B cell (primary cell): ENCODE measurements at regions not wholly inside any gene's neighbourhood (a gene's known extent, or its start where the extent isn't known, plus 50 kb on each side); places are given as distances from the start of the nearest gene placed in this dataset.

Source experiments
- ATAC-seq: fragments of 200-7000 bp; cut with Tn5 transposase; one replicate; pipeline ENCODE4 v1.10.0; 2021; ENCODE audit warnings: low read depth, mild to moderate bottlenecking, moderate number of reproducible peaks, moderate library complexity
- CTCF ChIA-PET: fragments of 350-600 bp; sonication (Branson Sonifier 250); formaldehyde crosslinking; loops from one replicate; lab custom pipeline; 2021; ENCODE audit warnings: antibody characterized with exemption, inconsistent platforms; lab: Charles Lee
- POLR2A ChIA-PET: fragments of 350-600 bp; sonication (Branson Sonifier 250); formaldehyde crosslinking; loops from one replicate; lab custom pipeline; 2021; ENCODE audit warnings: antibody characterized with exemption; lab: Charles Lee
- DNase-seq: peaks from one replicate; pipeline ENCODE4 v3.0.0; 2013
- H2AFZ ChIP-seq: 2 replicates; pipeline ENCODE4 v1.6.1; 2012; ENCODE audit warnings: mild to moderate bottlenecking, low read depth, low read length; ENCODE audit not compliant: insufficient read depth, poor library complexity, severe bottlenecking
- H3K27ac ChIP-seq, 2 donors: 1 replicate in 1 of 2; 2 replicates in 1 of 2; pipeline ENCODE4 v1.5.1; 2012 to 2013; ENCODE audit warnings: low read length in 2 of 2, mild to moderate bottlenecking in 2 of 2, moderate library complexity in 1 of 2
- H3K27me3 ChIP-seq, 4 experiments: fragments of 200-600 bp in 1 of 4; sonication (generic) in 1 of 4; replicated peaks in 1 of 4; 1 replicate in 2 of 4; 2 replicates in 2 of 4; pipeline versions ENCODE4 v1.6.1 to v1.7.0; 2013 to 2016; ENCODE audit warnings: low read length in 3 of 4, mild to moderate bottlenecking in 2 of 4, mixed read lengths in 1 of 4, moderate library complexity in 1 of 4; ENCODE audit not compliant: insufficient read depth in 4 of 4, control insufficient read depth in 3 of 4; ENCODE audit errors: control extremely low read depth in 1 of 4
- H3K36me3 ChIP-seq, 2 experiments: replicated peaks in 1 of 2; 1 replicate in 1 of 2; 2 replicates in 1 of 2; pipeline versions ENCODE4 v1.6.1 to v1.7.1; 2013; ENCODE audit warnings: low read length in 1 of 2; ENCODE audit not compliant: insufficient read depth in 2 of 2, control insufficient read depth in 1 of 2; ENCODE audit errors: control extremely low read depth in 1 of 2, extremely low read depth in 1 of 2
- H3K4me1 ChIP-seq, 2 donors: fragments of 200-600 bp in 1 of 2; sonication (generic) in 1 of 2; 1 replicate in 1 of 2; 2 replicates in 1 of 2; pipeline versions ENCODE4 v1.5.1 to v1.6.1; 2013 to 2017; ENCODE audit warnings: low read length in 2 of 2; ENCODE audit not compliant: control insufficient read depth in 2 of 2, insufficient read depth in 2 of 2
- H3K4me2 ChIP-seq: replicated peaks from 2 replicates; pipeline ENCODE3; 2012; ENCODE audit warnings: mild to moderate bottlenecking, low read depth, low read length; ENCODE audit not compliant: poor library complexity, severe bottlenecking
- H3K4me3 ChIP-seq, 5 experiments: fragments of 200-600 bp in 1 of 5; sonication (generic) in 1 of 5; 1 replicate in 3 of 5; 2 replicates in 2 of 5; pipeline versions ENCODE4 v1.5.1 to v1.7.0; 2011 to 2016; ENCODE audit warnings: low read length in 4 of 5, mild to moderate bottlenecking in 4 of 5, low read depth in 2 of 5, control low read depth in 1 of 5, moderate library complexity in 1 of 5; ENCODE audit not compliant: insufficient read depth in 1 of 5; ENCODE audit errors: control extremely low read depth in 1 of 5, extremely low read depth in 1 of 5
- H3K79me2 ChIP-seq: fragments of 200-600 bp; sonication (generic); one replicate; pipeline ENCODE4 v1.6.0; 2016; ENCODE audit warnings: low read length; ENCODE audit not compliant: control insufficient read depth, insufficient read depth
- H3K9ac ChIP-seq: fragments of 200-600 bp; sonication (generic); 2 replicates; pipeline ENCODE4 v1.6.1; 2017; ENCODE audit warnings: mild to moderate bottlenecking, low read length, moderate library complexity
- H3K9me3 ChIP-seq, 3 donors: one replicate each; pipeline versions ENCODE4 v1.6.1 to v1.7.1; 2013; ENCODE audit warnings: low read length in 2 of 3; ENCODE audit not compliant: control insufficient read depth in 2 of 3, insufficient read depth in 1 of 3; ENCODE audit errors: control extremely low read depth in 1 of 3
- H4K20me1 ChIP-seq: 2 replicates; pipeline ENCODE4 v1.6.0; 2012; ENCODE audit warnings: mild to moderate bottlenecking, low read length; ENCODE audit not compliant: insufficient read depth, control insufficient read depth, poor library complexity, severe bottlenecking
- H3K27ac Mint-ChIP-seq: one replicate; pipeline ENCODE4 v1.8.0; 2021; ENCODE audit warnings: mixed read lengths
- H3K27me3 Mint-ChIP-seq: one replicate; pipeline ENCODE4 v1.8.0; 2021; ENCODE audit warnings: mixed read lengths
- H3K4me1 Mint-ChIP-seq: one replicate; pipeline ENCODE4 v1.8.0; 2021; ENCODE audit warnings: mixed read lengths
- H3K4me3 Mint-ChIP-seq: one replicate; pipeline ENCODE4 v1.8.0; 2021; ENCODE audit warnings: mixed read lengths
- H3K9me3 Mint-ChIP-seq: one replicate; pipeline ENCODE4 v1.8.0; 2022; ENCODE audit warnings: mixed read lengths; ENCODE audit not compliant: insufficient read depth
- CTCF ChIP-seq: fragments of 200-600 bp; IDR thresholded peaks from one replicate; pipeline ENCODE4 v1.8.0; 2022; ENCODE audit warnings: antibody characterized with exemption, mild to moderate bottlenecking
- EZH2 ChIP-seq: IDR thresholded peaks from 2 replicates; pipeline ENCODE4 v1.6.1; 2012; ENCODE audit warnings: borderline replicate concordance, low read depth, mild to moderate bottlenecking, moderate library complexity, low read length; ENCODE audit not compliant: insufficient read depth, poor library complexity, severe bottlenecking
- WGBS: methylation state at CpG from one replicate; pipeline ENCODE4 v1.1.5; 2013; ENCODE audit warnings: missing lambda C conversion rate; ENCODE audit not compliant: insufficient coverage; 5-methylcytosine and 5-hydroxymethylcytosine counted together
- intact Hi-C: fragments of 100-400 bp; cut with micrococcal nuclease; formaldehyde crosslinking; loops from one replicate; pipeline ENCODE4 v1.10.0; 2022

GRCh38 chr12:115094163-115094816 is 410.3 kb upstream of the TBX3 start:
- H3K4me2 ChIP-seq = no peak overlapping the region
- DNase-seq (no peak), ATAC-seq (no peak)
- H3K4me3 ChIP-seq = no peak overlapping the region
- ChIA-PET POLR2A (no interaction called here), CTCF (no interaction called here)
- H3K4me1 ChIP-seq = no peaks in the 10 kb centered on the region
- H3K79me2 ChIP-seq = no peaks in the 10 kb centered on the region
- H3K27ac ChIP-seq = no peak overlapping the region
- no peaks in the 10 kb centered on the region for H4K20me1 ChIP-seq
- no peaks in the 10 kb centered on the region for H3K27me3 ChIP-seq
- Mint-ChIP-seq H3K9me3 (peaks cover 8% of the 10 kb centered on the region), H3K4me3 (no peak overlapping the region), H3K4me1 (no peaks in the 10 kb centered on the region), H3K27ac (no peak overlapping the region), H3K27me3 (no peaks in the 10 kb centered on the region)
- H3K36me3 ChIP-seq = no peaks in the 10 kb centered on the region
- intact Hi-C loops = no loop called here
- no peak overlapping the region for H3K9ac ChIP-seq
- 52% methylated on average over 3 of the region's 9 CpGs for WGBS
- no peak for TF ChIP-seq EZH2
- TF ChIP-seq CTCF = no peak
- H2AFZ ChIP-seq = no peak overlapping the region
- peaks cover 0 to 13% (median 0%) of the 10 kb centered on the region in 3 donors for H3K9me3 ChIP-seq

GRCh38 chr12:115093261-115093660 is 409.3 kb upstream of the TBX3 start:
- no peak overlapping the region for H3K9ac ChIP-seq
- H3K79me2 ChIP-seq = no peaks in the 10 kb centered on the region
- H3K4me1 ChIP-seq = no peaks in the 10 kb centered on the region
- no peak overlapping the region for H3K27ac ChIP-seq
- Mint-ChIP-seq H3K27me3 (no peaks in the 10 kb centered on the region), H3K4me3 (no peak overlapping the region), H3K9me3 (peaks cover 8% of the 10 kb centered on the region), H3K27ac (no peak overlapping the region), H3K4me1 (no peaks in the 10 kb centered on the region)
- H3K4me2 ChIP-seq = no peak overlapping the region
- ATAC-seq (no peak), DNase-seq (no peak)
- no peaks in the 10 kb centered on the region for H4K20me1 ChIP-seq
- H3K36me3 ChIP-seq = no peaks in the 10 kb centered on the region
- intact Hi-C loops = no loop called here
- H3K27me3 ChIP-seq = no peaks in the 10 kb centered on the region
- peaks cover 0 to 16% (median 0%) of the 10 kb centered on the region in 3 donors for H3K9me3 ChIP-seq
- H3K4me3 ChIP-seq = no peak overlapping the region
- CTCF ChIA-PET = no interaction called here
- no CpG with 5 or more reads among the region's 1 CpG for WGBS
- TF ChIP-seq EZH2 (no peak), CTCF (no peak)
- H2AFZ ChIP-seq = no peak overlapping the region
- POLR2A ChIA-PET = no interaction called here
